H1 (cell line): ENCODE measurements at regions not wholly inside any gene's neighbourhood (a gene's known extent, or its start where the extent isn't known, plus 50 kb on each side); places are given as distances from the start of the nearest gene placed in this dataset.

Experiments used
- CTCF ChIA-PET: fragments of 300-600 bp; sonication (Branson Sonifier 250); formaldehyde crosslinking; loops from one replicate; lab custom pipeline; 2021; ENCODE audit not compliant: partially characterized antibody; lab: Charles Lee
- POLR2A ChIA-PET: fragments of 300-600 bp; sonication (Branson Sonifier 250); formaldehyde crosslinking; loops from one replicate; lab custom pipeline; 2021; ENCODE audit warnings: inconsistent platforms; ENCODE audit not compliant: partially characterized antibody; lab: Charles Lee
- DNase-seq, 2 experiments: peaks; one replicate each; pipeline versions ENCODE4 v3.0.0 to v3.0.0-alpha.2; 2010 to 2022; ENCODE audit warnings: low spot score in 2 of 2, low read depth in 1 of 2, mixed read lengths in 1 of 2
- FAIRE-seq: peaks from 2 replicates; lab custom pipeline; 2011; peaks lifted over from hg19 to GRCh38; lab: Jason Lieb, UNC
- H2AFZ ChIP-seq: 2 replicates; pipeline ENCODE4 v1.8.1; 2012; ENCODE audit warnings: low read length, inconsistent platforms
- H2AK5ac ChIP-seq: 2 replicates; pipeline ENCODE4 v1.6.1; 2013; ENCODE audit warnings: low read depth, low read length
- H2BK120ac ChIP-seq: replicated peaks from 2 replicates; pipeline ENCODE3; 2013; ENCODE audit warnings: low read depth, low read length, inconsistent platforms
- H2BK12ac ChIP-seq: 2 replicates; pipeline ENCODE4 v1.6.1; 2013; ENCODE audit warnings: low read depth, low read length
- H2BK15ac ChIP-seq: 2 replicates; pipeline ENCODE4 v1.6.1; 2013; ENCODE audit warnings: low read length
- H2BK20ac ChIP-seq: 2 replicates; pipeline ENCODE4 v1.6.1; 2013; ENCODE audit warnings: low read length
- H2BK5ac ChIP-seq: 2 replicates; pipeline ENCODE4 v1.6.1; 2013; ENCODE audit warnings: low read depth, low read length
- H3K14ac ChIP-seq: 2 replicates; pipeline ENCODE4 v1.6.1; 2013; ENCODE audit warnings: inconsistent platforms; ENCODE audit not compliant: insufficient read length
- H3K18ac ChIP-seq: 2 replicates; pipeline ENCODE4 v1.6.1; 2013; ENCODE audit warnings: low read length; ENCODE audit errors: extremely low read depth
- H3K23ac ChIP-seq: 2 replicates; pipeline ENCODE4 v1.6.1; 2013; ENCODE audit warnings: inconsistent platforms; ENCODE audit not compliant: insufficient read length
- H3K23me2 ChIP-seq: 2 replicates; pipeline ENCODE4 v1.6.1; 2013; ENCODE audit warnings: low read depth, low read length
- H3K27ac ChIP-seq: 2 replicates; pipeline ENCODE4 v1.6.1; 2011; ENCODE audit warnings: low read depth, low read length, inconsistent platforms
- H3K27me3 ChIP-seq, 4 experiments: replicated peaks in 1 of 4; 1 replicate in 1 of 4; 2 replicates in 3 of 4; pipeline versions ENCODE4 v1.6.1 to v1.8.1; 2011 to 2013; ENCODE audit warnings: low read length in 3 of 4, mild to moderate bottlenecking in 3 of 4, inconsistent platforms in 2 of 4, mixed read lengths in 2 of 4, moderate library complexity in 1 of 4; ENCODE audit not compliant: control insufficient read depth in 3 of 4, insufficient read depth in 3 of 4; ENCODE audit errors: extremely low read depth in 1 of 4
- H3K36me3 ChIP-seq, 4 experiments: 2 replicates each; pipeline versions ENCODE4 v1.6.1 to v1.8.1; 2011 to 2013; ENCODE audit warnings: mild to moderate bottlenecking in 4 of 4, low read length in 3 of 4, moderate library complexity in 2 of 4, control low read depth in 1 of 4, inconsistent platforms in 1 of 4; ENCODE audit not compliant: insufficient read depth in 4 of 4, control insufficient read depth in 2 of 4
- H3K4ac ChIP-seq: replicated peaks from 2 replicates; pipeline ENCODE3; 2013; ENCODE audit warnings: low read length, low read depth, mixed read lengths, inconsistent platforms; ENCODE audit not compliant: insufficient read length
- H3K4me1 ChIP-seq, 4 experiments: replicated peaks in 1 of 4; 1 replicate in 1 of 4; 2 replicates in 3 of 4; pipeline versions ENCODE4 v1.6.1 to v1.8.1; 2011 to 2013; ENCODE audit warnings: low read length in 3 of 4, inconsistent platforms in 2 of 4, mixed read lengths in 1 of 4; ENCODE audit not compliant: insufficient read depth in 4 of 4, control insufficient read depth in 3 of 4
- H3K4me2 ChIP-seq, 2 experiments: 2 replicates each; pipeline versions ENCODE4 v1.6.1 to v1.8.1; 2011 to 2013; ENCODE audit warnings: low read depth in 2 of 2, low read length in 2 of 2, control low read depth in 1 of 2, inconsistent platforms in 1 of 2, mild to moderate bottlenecking in 1 of 2; ENCODE audit not compliant: insufficient read depth in 1 of 2
- H3K4me3 ChIP-seq, 4 experiments: fragments of 200-600, 300-600 bp in 1 of 4; sonication (generic), shearing (Covaris generic), sonication (Bioruptor Twin) in 1 of 4; 2 replicates each; pipeline versions ENCODE4 v1.5.1 to v1.8.1; 2011 to 2016; ENCODE audit warnings: low read length in 4 of 4, low read depth in 3 of 4, control low read depth in 2 of 4, inconsistent platforms in 2 of 4, mild to moderate bottlenecking in 2 of 4, mixed read lengths in 1 of 4, moderate library complexity in 1 of 4; ENCODE audit not compliant: insufficient read depth in 2 of 4; ENCODE audit errors: extremely low read depth in 1 of 4
- H3K56ac ChIP-seq: replicated peaks from 2 replicates; pipeline ENCODE3; 2013; ENCODE audit warnings: low read depth, mild to moderate bottlenecking, mixed read lengths, low read length, inconsistent platforms; ENCODE audit not compliant: insufficient read length
- H3K79me1 ChIP-seq: 2 replicates; pipeline ENCODE4 v1.6.1; 2013; ENCODE audit warnings: low read depth, low read length, control low read depth
- H3K79me2 ChIP-seq, 2 experiments: 2 replicates each; pipeline versions ENCODE4 v1.6.1 to v1.8.1; 2012 to 2013; ENCODE audit warnings: low read length in 2 of 2, mild to moderate bottlenecking in 2 of 2, inconsistent platforms in 1 of 2; ENCODE audit not compliant: insufficient read depth in 2 of 2, control insufficient read depth in 1 of 2
- H3K9ac ChIP-seq, 4 experiments: replicated peaks in 1 of 4; 1 replicate in 1 of 4; 2 replicates in 3 of 4; pipeline versions ENCODE4 v1.6.1 to v1.8.1; 2011 to 2013; ENCODE audit warnings: low read depth in 3 of 4, low read length in 3 of 4, control low read depth in 2 of 4, mild to moderate bottlenecking in 2 of 4, moderate library complexity in 2 of 4, inconsistent platforms in 1 of 4; ENCODE audit errors: extremely low read depth in 1 of 4
- H3K9me3 ChIP-seq, 2 experiments: 2 replicates each; pipeline versions ENCODE4 v1.6.1 to v1.8.1; 2012 to 2013; ENCODE audit warnings: mild to moderate bottlenecking in 2 of 2, moderate library complexity in 2 of 2, control low read depth in 1 of 2, inconsistent platforms in 1 of 2, low read depth in 1 of 2, low read length in 1 of 2, mixed read lengths in 1 of 2; ENCODE audit not compliant: insufficient read depth in 2 of 2
- H4K20me1 ChIP-seq, 2 experiments: replicated peaks in 1 of 2; 2 replicates each; pipeline versions ENCODE3 to v1.8.1; 2011 to 2013; ENCODE audit warnings: inconsistent platforms in 2 of 2, low read length in 2 of 2, mild to moderate bottlenecking in 1 of 2; ENCODE audit not compliant: insufficient read depth in 2 of 2, control insufficient read depth in 1 of 2
- H4K5ac ChIP-seq: 2 replicates; pipeline ENCODE4 v1.6.1; 2013; ENCODE audit warnings: low read length, low read depth, mixed read lengths, inconsistent platforms; ENCODE audit not compliant: insufficient read length
- H4K8ac ChIP-seq: 2 replicates; pipeline ENCODE4 v1.8.0; 2013; ENCODE audit warnings: mild to moderate bottlenecking, moderate library complexity, low read length, inconsistent platforms; ENCODE audit not compliant: insufficient read depth; ENCODE audit errors: extremely low read depth
- H4K91ac ChIP-seq: replicated peaks from 2 replicates; pipeline ENCODE3; 2013; ENCODE audit warnings: low read length, mixed read lengths, inconsistent platforms; ENCODE audit not compliant: insufficient read length
- ASH2L ChIP-seq: fragments of 200-600, 300-600 bp; sonication (generic); IDR thresholded peaks from one replicate; pipeline ENCODE4 v1.7.1; 2017; ENCODE audit warnings: low read length
- EP300 ChIP-seq, 2 experiments: IDR thresholded peaks; 1 replicate in 1 of 2; 2 replicates in 1 of 2; pipeline ENCODE4 v1.6.1; 2011 to 2012; ENCODE audit warnings: low read depth in 2 of 2, low read length in 2 of 2, mild to moderate bottlenecking in 2 of 2, borderline replicate concordance in 1 of 2, inconsistent platforms in 1 of 2, moderate library complexity in 1 of 2
- PHF8 ChIP-seq: fragments of 200-600 bp; sonication (generic); conservative IDR thresholded peaks from 2 replicates; pipeline ENCODE4 v1.7.1; 2012; ENCODE audit warnings: low read depth, mild to moderate bottlenecking, inconsistent platforms, low read length, moderate library complexity
- POLR2A ChIP-seq, 2 experiments: IDR thresholded peaks; 1 replicate in 1 of 2; 2 replicates in 1 of 2; pipeline ENCODE4 v1.6.1; 2011; ENCODE audit warnings: low read depth in 2 of 2, low read length in 2 of 2, mild to moderate bottlenecking in 2 of 2; ENCODE audit errors: control extremely low read depth in 1 of 2
- SP1 ChIP-seq: IDR thresholded peaks from 2 replicates; pipeline ENCODE4 v1.6.1; 2011; ENCODE audit warnings: low read depth, low read length
- SP2 ChIP-seq: IDR thresholded peaks from 2 replicates; pipeline ENCODE4 v1.6.1; 2012; ENCODE audit warnings: mild to moderate bottlenecking, low read length, inconsistent platforms
- SP4 ChIP-seq: IDR thresholded peaks from 2 replicates; pipeline ENCODE4 v1.6.1; 2012; ENCODE audit warnings: low read length, inconsistent platforms
- WGBS, 2 experiments: shearing (Covaris generic) in 1 of 2; methylation state at CpG; one replicate each; pipeline versions ENCODE4 v1.1.6 to v1.1.7; 2013 to 2015; ENCODE audit warnings: low lambda C conversion rate in 2 of 2, mixed read lengths in 2 of 2, inconsistent platforms in 1 of 2, low coverage in 1 of 2, missing lambda C conversion rate in 1 of 2; ENCODE audit not compliant: insufficient replicate concordance in 2 of 2, insufficient coverage in 1 of 2, insufficient read length in 1 of 2; ENCODE audit errors: extremely low coverage in 1 of 2, missing lambda C conversion rate in 1 of 2; 5-methylcytosine and 5-hydroxymethylcytosine counted together
- TF ChIP-seq, protein P1 (sequence below), 3 experiments: IDR thresholded peaks; 1 replicate in 2 of 3; 2 replicates in 1 of 3; pipeline versions ENCODE4 v1.5.1 to v1.6.1; 2011; ENCODE audit warnings: low read length in 3 of 3, mild to moderate bottlenecking in 3 of 3, inconsistent platforms in 2 of 3, low read depth in 1 of 3, moderate library complexity in 1 of 3; ENCODE audit not compliant: insufficient read depth in 1 of 3; ENCODE audit errors: control extremely low read depth in 1 of 3
- TF ChIP-seq, protein P2 (sequence below): IDR thresholded peaks from 2 replicates; pipeline ENCODE4 v1.6.1; 2012; ENCODE audit warnings: low read length, inconsistent platforms

GRCh38 chr2:30362468-30363081 lies 84.5 kb upstream of the LCLAT1 start:
- Histone ChIP-seq H3K23ac (no peak overlapping the region), H4K5ac (no peak overlapping the region), H2BK20ac (no peak overlapping the region), H3K18ac (no peak overlapping the region), H2BK15ac (no peak overlapping the region), H2BK120ac (no peak overlapping the region), H3K27me3 (no peaks in the 10 kb centered on the region), H2BK5ac (no peak overlapping the region), H3K79me1 (no peaks in the 10 kb centered on the region), H4K8ac (no peak overlapping the region), H3K27ac (no peak overlapping the region), H3K36me3 (no peaks in the 10 kb centered on the region), H2AK5ac (no peak overlapping the region), H3K14ac (no peak overlapping the region), H3K79me2 (no peaks in the 10 kb centered on the region), H3K23me2 (no peaks in the 10 kb centered on the region), H2AFZ (no peak overlapping the region), H4K91ac (no peak overlapping the region), H3K9me3 (no peaks in the 10 kb centered on the region), H3K4me1 (no peaks in the 10 kb centered on the region), H4K20me1 (no peaks in the 10 kb centered on the region), H3K4ac (no peak overlapping the region), H3K9ac (no peak overlapping the region), H3K4me3 (no peak overlapping the region), H2BK12ac (no peak overlapping the region), H3K4me2 (no peak overlapping the region), H3K56ac (no peak overlapping the region)
- POLR2A ChIA-PET, result interaction anchor here (0.9 kb wide), 1 partner anchor 15 kb away, joined by 3 read pairs; no protein-coding TSS in a partner anchor
- DNase-seq, result no peak
- FAIRE-seq, result no peak
- CTCF ChIA-PET, result interaction anchor here (0.7 to 1.4 kb wide), 2 partner anchors 9 to 349 kb away, joined by 3 to 6 read pairs; no protein-coding TSS in a partner anchor
- 88% methylated on average over 4 of the region's 4 CpGs; no CpG with 5 or more reads in 1 of the 2 experiments for WGBS, 2 experiments
- TF ChIP-seq, protein P1, sequence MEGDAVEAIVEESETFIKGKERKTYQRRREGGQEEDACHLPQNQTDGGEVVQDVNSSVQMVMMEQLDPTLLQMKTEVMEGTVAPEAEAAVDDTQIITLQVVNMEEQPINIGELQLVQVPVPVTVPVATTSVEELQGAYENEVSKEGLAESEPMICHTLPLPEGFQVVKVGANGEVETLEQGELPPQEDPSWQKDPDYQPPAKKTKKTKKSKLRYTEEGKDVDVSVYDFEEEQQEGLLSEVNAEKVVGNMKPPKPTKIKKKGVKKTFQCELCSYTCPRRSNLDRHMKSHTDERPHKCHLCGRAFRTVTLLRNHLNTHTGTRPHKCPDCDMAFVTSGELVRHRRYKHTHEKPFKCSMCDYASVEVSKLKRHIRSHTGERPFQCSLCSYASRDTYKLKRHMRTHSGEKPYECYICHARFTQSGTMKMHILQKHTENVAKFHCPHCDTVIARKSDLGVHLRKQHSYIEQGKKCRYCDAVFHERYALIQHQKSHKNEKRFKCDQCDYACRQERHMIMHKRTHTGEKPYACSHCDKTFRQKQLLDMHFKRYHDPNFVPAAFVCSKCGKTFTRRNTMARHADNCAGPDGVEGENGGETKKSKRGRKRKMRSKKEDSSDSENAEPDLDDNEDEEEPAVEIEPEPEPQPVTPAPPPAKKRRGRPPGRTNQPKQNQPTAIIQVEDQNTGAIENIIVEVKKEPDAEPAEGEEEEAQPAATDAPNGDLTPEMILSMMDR (IDR thresholded peaks at IDR 0.05; ENCODE audit: control extremely low read depth in 1 of 3, insufficient read depth in 1 of 3, low read depth in 1 of 3, low read length in 3 of 3), result no peak
- TF ChIP-seq PHF8, result no peak
- no peak for TF ChIP-seq SP2
- no peak for TF ChIP-seq POLR2A (IDR thresholded peaks at IDR 0.05; ENCODE audit: control extremely low read depth in 1 of 2, low read depth in 2 of 2, low read length in 2 of 2)
- TF ChIP-seq SP4, result no peak
- TF ChIP-seq ASH2L, result no peak
- TF ChIP-seq SP1, result no peak
- no peak for TF ChIP-seq EP300 (IDR thresholded peaks at IDR 0.05; ENCODE audit: borderline replicate concordance in 1 of 2, low read depth in 2 of 2, low read length in 2 of 2)
- TF ChIP-seq, protein P2, sequence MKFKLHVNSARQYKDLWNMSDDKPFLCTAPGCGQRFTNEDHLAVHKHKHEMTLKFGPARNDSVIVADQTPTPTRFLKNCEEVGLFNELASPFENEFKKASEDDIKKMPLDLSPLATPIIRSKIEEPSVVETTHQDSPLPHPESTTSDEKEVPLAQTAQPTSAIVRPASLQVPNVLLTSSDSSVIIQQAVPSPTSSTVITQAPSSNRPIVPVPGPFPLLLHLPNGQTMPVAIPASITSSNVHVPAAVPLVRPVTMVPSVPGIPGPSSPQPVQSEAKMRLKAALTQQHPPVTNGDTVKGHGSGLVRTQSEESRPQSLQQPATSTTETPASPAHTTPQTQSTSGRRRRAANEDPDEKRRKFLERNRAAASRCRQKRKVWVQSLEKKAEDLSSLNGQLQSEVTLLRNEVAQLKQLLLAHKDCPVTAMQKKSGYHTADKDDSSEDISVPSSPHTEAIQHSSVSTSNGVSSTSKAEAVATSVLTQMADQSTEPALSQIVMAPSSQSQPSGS, result no peak
